Gastroesophageal sphincter (tissue), 3 donors: ENCODE measurements at regions not wholly inside any gene's neighbourhood (a gene's known extent, or its start where the extent isn't known, plus 50 kb on each side); places are given as distances from the start of the nearest gene placed in this dataset.

Experiments used
- CTCF ChIP-seq, 4 experiments: fragments of 200-600 bp in 2 of 4; fragments of 450-650 bp in 2 of 4; sonication (generic) in 1 of 4; IDR thresholded peaks; one replicate each; pipeline ENCODE4 v1.5.1; 2017 to 2019; ENCODE audit warnings: antibody characterized with exemption in 4 of 4, mild to moderate bottlenecking in 2 of 4, moderate library complexity in 2 of 4
- EP300 ChIP-seq: sonication (generic); formaldehyde crosslinking; IDR thresholded peaks from one replicate; pipeline ENCODE4 v1.6.1; 2017; ENCODE audit warnings: antibody characterized with exemption, mild to moderate bottlenecking
- POLR2A ChIP-seq, 2 donors: fragments of 450-650 bp; IDR thresholded peaks; one replicate each; pipeline ENCODE4 v1.6.1; 2017; ENCODE audit warnings: antibody characterized with exemption in 2 of 2, mild to moderate bottlenecking in 2 of 2, moderate library complexity in 1 of 2
- POLR2AphosphoS5 ChIP-seq: sonication (generic); formaldehyde crosslinking; IDR thresholded peaks from one replicate; pipeline ENCODE4 v1.6.1; 2017; ENCODE audit warnings: antibody characterized with exemption

DNA sequence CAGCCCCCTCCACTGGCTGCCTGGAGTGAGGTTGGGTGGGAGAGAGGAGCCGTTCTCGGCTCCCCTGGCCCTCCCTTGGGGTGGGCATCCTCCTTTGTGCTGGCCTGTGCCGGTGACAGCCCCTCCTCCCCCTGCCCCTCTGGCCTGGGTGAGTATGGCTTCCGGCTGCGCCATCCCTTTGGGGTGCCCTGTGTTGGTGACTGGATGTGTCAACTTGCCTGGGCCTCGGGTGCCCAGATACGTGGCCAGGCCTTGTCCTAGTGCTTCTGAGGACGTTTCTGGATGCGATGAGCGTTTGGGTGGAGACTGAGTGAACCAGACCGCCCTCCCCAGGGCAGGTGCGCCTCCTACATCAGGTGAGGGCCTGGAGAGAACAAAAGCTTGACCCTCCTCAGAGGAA lies 59.7 kb downstream of the PLXNA1 start:
- no peak for TF ChIP-seq POLR2A (IDR thresholded peaks at IDR 0.05)
- TF ChIP-seq CTCF (IDR thresholded peaks at IDR 0.05) = no peak
- no peak for TF ChIP-seq POLR2AphosphoS5
- no peak for TF ChIP-seq EP300
